Neural progenitor cell (in vitro differentiated cells): ENCODE measurements at regions not wholly inside any gene's neighbourhood (a gene's known extent, or its start where the extent isn't known, plus 50 kb on each side); places are given as distances from the start of the nearest gene placed in this dataset.

Experiments used
- DNase-seq: peaks from one replicate; pipeline ENCODE4 v3.0.0-alpha.2; 2016; ENCODE audit warnings: low spot score
- H2AFZ ChIP-seq: fragments of 200-600 bp; sonication (generic); replicated peaks from 2 replicates; pipeline ENCODE4 v1.6.1; 2016; ENCODE audit warnings: antibody characterized with exemption
- H3F3A ChIP-seq: fragments of 200-600 bp; sonication (generic); 2 replicates; pipeline ENCODE4 v1.6.1; 2016; ENCODE audit warnings: antibody characterized with exemption, low read depth
- H3K27ac ChIP-seq: fragments of 200-600 bp; sonication (generic); 2 replicates; pipeline ENCODE4 v1.5.1; 2016; ENCODE audit warnings: mild to moderate bottlenecking
- H3K27me3 ChIP-seq: fragments of 200-600 bp; sonication (generic); 2 replicates; pipeline ENCODE4 v1.6.1; 2016; ENCODE audit warnings: mild to moderate bottlenecking, moderate library complexity
- H3K36me3 ChIP-seq: fragments of 200-600 bp; sonication (generic); 2 replicates; pipeline ENCODE4 v1.5.1; 2016
- H3K4me1 ChIP-seq: fragments of 200-600 bp; sonication (generic); 2 replicates; pipeline ENCODE4 v1.6.1; 2016; ENCODE audit warnings: mixed run types
- H3K4me2 ChIP-seq: fragments of 200-600 bp; sonication (generic); 2 replicates; pipeline ENCODE4 v1.6.1; 2016
- H3K4me3 ChIP-seq: fragments of 200-600 bp; sonication (generic); 2 replicates; pipeline ENCODE4 v1.5.1; 2016
- H3K79me2 ChIP-seq: fragments of 200-600 bp; sonication (generic); 2 replicates; pipeline ENCODE4 v1.6.1; 2016; ENCODE audit warnings: low read depth
- H3K9ac ChIP-seq: fragments of 200-600 bp; sonication (generic); 2 replicates; pipeline ENCODE4 v1.6.1; 2016
- H3K9me3 ChIP-seq: fragments of 200-600 bp; sonication (generic); 2 replicates; pipeline ENCODE4 v1.5.1; 2016; ENCODE audit warnings: low read depth
- H4K20me1 ChIP-seq: fragments of 200-600 bp; sonication (generic); 2 replicates; pipeline ENCODE4 v1.6.1; 2016; ENCODE audit warnings: low read depth
- H3K27ac Mint-ChIP-seq: 3 replicates; pipeline ENCODE4 v1.8.0; 2021; ENCODE audit warnings: mixed read lengths
- H3K27me3 Mint-ChIP-seq: 2 replicates; pipeline ENCODE4 v1.8.0; 2022; ENCODE audit warnings: low read depth, mild to moderate bottlenecking, inconsistent platforms, moderate library complexity, mixed read lengths; ENCODE audit not compliant: insufficient read depth
- H3K36me3 Mint-ChIP-seq: 3 replicates; pipeline ENCODE4 v1.8.0; 2021; ENCODE audit warnings: mixed read lengths
- H3K4me1 Mint-ChIP-seq: 3 replicates; pipeline ENCODE4 v1.8.0; 2021; ENCODE audit warnings: mixed read lengths
- H3K4me3 Mint-ChIP-seq: 3 replicates; pipeline ENCODE4 v1.8.0; 2021; ENCODE audit warnings: mild to moderate bottlenecking, moderate library complexity, mixed read lengths
- H3K9me3 Mint-ChIP-seq: 3 replicates; pipeline ENCODE4 v1.8.0; 2020; ENCODE audit warnings: mixed read lengths
- CTCF ChIP-seq: fragments of 200-600 bp; sonication (generic); IDR thresholded peaks from 2 replicates; pipeline ENCODE4 v1.5.1; 2017; ENCODE audit warnings: antibody characterized with exemption, mild to moderate bottlenecking
- EZH2 ChIP-seq: fragments of 200-600 bp; sonication (generic); IDR thresholded peaks from 2 replicates; pipeline ENCODE4 v1.6.1; 2017; ENCODE audit warnings: antibody characterized with exemption, mild to moderate bottlenecking, moderate library complexity
- EZH2phosphoT487 ChIP-seq: fragments of 200-600 bp; sonication (generic); IDR thresholded peaks from 2 replicates; pipeline ENCODE4 v1.6.1; 2017; ENCODE audit warnings: antibody characterized with exemption

GRCh38 chr3:19641408-19641807 lies 292.6 kb downstream of the EFHB start:
- H3K27ac ChIP-seq, result peak overlapping the region; percentile 30
- H3K4me3 Mint-ChIP-seq, result no peak overlapping the region
- H3K9me3 Mint-ChIP-seq, result peaks cover 9% of the 10 kb centered on the region
- H3F3A ChIP-seq, result peaks cover 12% of the 10 kb centered on the region
- H3K4me1 Mint-ChIP-seq, result no peaks in the 10 kb centered on the region
- no peak overlapping the region for H3K27ac Mint-ChIP-seq
- H3K4me3 ChIP-seq, result no peak overlapping the region
- no peaks in the 10 kb centered on the region for H3K27me3 ChIP-seq
- no peaks in the 10 kb centered on the region for H3K9me3 ChIP-seq
- no peak for DNase-seq
- H3K4me2 ChIP-seq, result no peak overlapping the region
- TF ChIP-seq CTCF, result no peak
- TF ChIP-seq EZH2, result no peak
- no peak for TF ChIP-seq EZH2phosphoT487
- H3K4me1 ChIP-seq, result peaks cover 3% of the 10 kb centered on the region
- no peak overlapping the region for H2AFZ ChIP-seq
- H3K36me3 ChIP-seq, result no peaks in the 10 kb centered on the region
- no peaks in the 10 kb centered on the region for H3K27me3 Mint-ChIP-seq
- H3K79me2 ChIP-seq, result no peaks in the 10 kb centered on the region
- H3K36me3 Mint-ChIP-seq, result no peaks in the 10 kb centered on the region
- no peak overlapping the region for H3K9ac ChIP-seq
- no peaks in the 10 kb centered on the region for H4K20me1 ChIP-seq

- no peak for DNase-seq
- Histone ChIP-seq H2AFZ (peak overlapping the region; percentile 81), H3K4me2 (no peak overlapping the region), H3K27me3 (no peaks in the 10 kb centered on the region), H3K4me1 (peaks cover 12% of the 10 kb centered on the region), H4K20me1 (no peaks in the 10 kb centered on the region), H3F3A (no peaks in the 10 kb centered on the region), H3K9me3 (no peaks in the 10 kb centered on the region), H3K79me2 (no peaks in the 10 kb centered on the region), H3K36me3 (no peaks in the 10 kb centered on the region), H3K4me3 (no peak overlapping the region), H3K27ac (no peak overlapping the region), H3K9ac (no peak overlapping the region)
- TF ChIP-seq EZH2 (no peak), CTCF (peak; percentile 8), EZH2phosphoT487 (no peak)
- no peaks in the 10 kb centered on the region for H3K36me3 Mint-ChIP-seq
- no peak overlapping the region for H3K4me3 Mint-ChIP-seq
- H3K4me1 Mint-ChIP-seq, result peaks cover 4% of the 10 kb centered on the region
- no peak overlapping the region for H3K27ac Mint-ChIP-seq
- H3K9me3 Mint-ChIP-seq, result peaks cover 4% of the 10 kb centered on the region
- peaks cover 4% of the 10 kb centered on the region for H3K27me3 Mint-ChIP-seq
Observed at GRCh38 chr3:19632099-19633074, 301.6 kb downstream of the EFHB start.

GRCh38 chr3:19598870-19599269 lies 335.1 kb downstream of the EFHB start:
- no peak for DNase-seq
- no peaks in the 10 kb centered on the region for H3K9me3 ChIP-seq
- H3K36me3 ChIP-seq, result no peaks in the 10 kb centered on the region
- no peak overlapping the region for H3K27ac ChIP-seq
- Mint-ChIP-seq H3K27ac (no peak overlapping the region), H3K4me3 (no peak overlapping the region), H3K9me3 (peaks cover 3% of the 10 kb centered on the region), H3K4me1 (no peaks in the 10 kb centered on the region), H3K36me3 (no peaks in the 10 kb centered on the region), H3K27me3 (no peaks in the 10 kb centered on the region)
- no peak overlapping the region for H3K4me2 ChIP-seq
- no peak overlapping the region for H3K4me3 ChIP-seq
- H4K20me1 ChIP-seq, result no peaks in the 10 kb centered on the region
- no peaks in the 10 kb centered on the region for H3F3A ChIP-seq
- no peak for TF ChIP-seq EZH2phosphoT487
- no peak for TF ChIP-seq EZH2
- H3K27me3 ChIP-seq, result no peaks in the 10 kb centered on the region
- H3K79me2 ChIP-seq, result no peaks in the 10 kb centered on the region
- H3K9ac ChIP-seq, result no peak overlapping the region
- peak overlapping the region; percentile 15 for H2AFZ ChIP-seq
- H3K4me1 ChIP-seq, result no peaks in the 10 kb centered on the region

- H3K27me3 ChIP-seq, result no peaks in the 10 kb centered on the region
- Mint-ChIP-seq H3K27ac (no peak overlapping the region), H3K27me3 (no peaks in the 10 kb centered on the region), H3K4me3 (no peak overlapping the region), H3K36me3 (no peaks in the 10 kb centered on the region), H3K4me1 (no peaks in the 10 kb centered on the region), H3K9me3 (peaks cover 2% of the 10 kb centered on the region)
- TF ChIP-seq EZH2, result no peak
- no peak for TF ChIP-seq CTCF
- no peak for TF ChIP-seq EZH2phosphoT487
- no peak for DNase-seq
- H2AFZ ChIP-seq, result no peak overlapping the region
- H3K27ac ChIP-seq, result no peak overlapping the region
- H3K9me3 ChIP-seq, result no peaks in the 10 kb centered on the region
- H4K20me1 ChIP-seq, result no peaks in the 10 kb centered on the region
- H3K4me2 ChIP-seq, result no peak overlapping the region
- H3K9ac ChIP-seq, result no peak overlapping the region
- no peaks in the 10 kb centered on the region for H3F3A ChIP-seq
- H3K79me2 ChIP-seq, result no peaks in the 10 kb centered on the region
- H3K36me3 ChIP-seq, result no peaks in the 10 kb centered on the region
- no peak overlapping the region for H3K4me3 ChIP-seq
- no peaks in the 10 kb centered on the region for H3K4me1 ChIP-seq
Observed at GRCh38 chr3:19596408-19596807, 337.6 kb downstream of the EFHB start.
